ENCODE measurements at regions not wholly inside any gene's neighbourhood (a gene's known extent, or its start where the extent isn't known, plus 50 kb on each side); places are given as distances from the start of the nearest gene placed in this dataset.

GRCh38 chr9:108389056-108389455, 466.7 kb downstream of the ACTL7B start:
- Histone ChIP-seq H3K56ac (ENCODE audit: extremely low read depth, insufficient read depth, low read length) (no peak overlapping the region), H3K4me2 (ENCODE audit: low read depth, low read length) (no peak overlapping the region), H2BK15ac (ENCODE audit: low read depth, low read length) (no peak overlapping the region), H2BK120ac (ENCODE audit: low read depth, low read length) (no peak overlapping the region), H4K8ac (ENCODE audit: low read depth in 2 of 2, low read length in 2 of 2) (no peak overlapping the region), H4K20me1 (ENCODE audit: insufficient read depth, low read length) (no peaks in the 10 kb centered on the region), H3K36me3 (ENCODE audit: control insufficient read depth, insufficient read depth, low read length) (no peaks in the 10 kb centered on the region), H3K18ac (ENCODE audit: low read depth, low read length) (no peak overlapping the region), H3K9me3 (ENCODE audit: control insufficient read depth, insufficient read depth, low read length) (no peaks in the 10 kb centered on the region), H2AK5ac (ENCODE audit: low read depth, low read length) (no peak overlapping the region), H3K79me1 (ENCODE audit: low read depth in 1 of 2, low read length in 2 of 2) (no peaks in the 10 kb centered on the region), H2BK20ac (ENCODE audit: low read depth, low read length) (peak overlapping the region; percentile 55; the same call in 1 of the 2 replicates), H3K4me1 (ENCODE audit: control insufficient read depth, insufficient read depth, low read length) (peaks cover 6% of the 10 kb centered on the region), H3K4ac (ENCODE audit: low read depth, low read length) (no peak overlapping the region), H3K27ac (ENCODE audit: insufficient read depth, low read length) (no peak overlapping the region), H3K14ac (replicated peaks; ENCODE audit: low read depth, low read length) (no peak overlapping the region), H2AK9ac (replicated peaks; ENCODE audit: low read depth, low read length, poor library complexity) (no peak overlapping the region), H3K27me3 (ENCODE audit: control insufficient read depth, insufficient read depth, low read length) (no peaks in the 10 kb centered on the region), H3K9me1 (ENCODE audit: insufficient read depth, low read length) (no peaks in the 10 kb centered on the region), H3K4me3 (ENCODE audit: insufficient read depth, low read depth, low read length) (no peak overlapping the region), H3K23ac (ENCODE audit: low read depth, low read length) (no peak overlapping the region), H4K5ac (ENCODE audit: low read depth, low read length) (no peak overlapping the region), H2BK5ac (ENCODE audit: low read depth, low read length, poor library complexity, severe bottlenecking) (no peak overlapping the region), H2AFZ (replicated peaks; ENCODE audit: low read length, poor library complexity) (no peak overlapping the region), H3K9ac (ENCODE audit: low read depth, low read length) (no peak overlapping the region), H4K91ac (ENCODE audit: insufficient read depth, low read depth, low read length) (no peak overlapping the region)
- ChIA-PET CTCF (no interaction called here), POLR2A (ENCODE audit: unreplicated experiment) (no interaction called here)
- intact Hi-C loops (cut with micrococcal nuclease) = loop anchor here (5.0 kb wide), 1 partner anchor 907 kb away; no protein-coding TSS in a partner anchor
- TF ChIP-seq CTCF (conservative IDR thresholded peaks at IDR 0.05; ENCODE audit: low read depth, low read length) (no peak), POLR2A (IDR thresholded peaks at IDR 0.05; ENCODE audit: low read depth, low read length) (no peak), MXI1 (IDR thresholded peaks at IDR 0.05; ENCODE audit: borderline replicate concordance, low read depth, low read length) (no peak), SMC3 (IDR thresholded peaks at IDR 0.05; ENCODE audit: low read depth, low read length) (no peak), RFX5 (IDR thresholded peaks at IDR 0.05; ENCODE audit: low read depth, low read length) (no peak), MAZ (IDR thresholded peaks at IDR 0.05; ENCODE audit: borderline replicate concordance, low read depth, low read length) (no peak)
- dilution Hi-C loops (cut with HindIII; ENCODE audit: low sequenced_read_pairs, unreplicated experiment) = no loop called here
- WGBS, 2 experiments (ENCODE audit: extremely low coverage in 2 of 2, insufficient read length in 1 of 2) = no CpG with 5 or more reads among the region's 1 CpG
- ATAC-seq (ENCODE audit: low read depth) = no peak
- no TSS peak for BruUV-seq (replicated peaks)
- no peak for DNase-seq
- in situ Hi-C loops (cut with MboI; ENCODE audit: low sequenced_read_pairs) = no loop called here
